Lower leg skin (tissue), 4 donors: ENCODE measurements at regions not wholly inside any gene's neighbourhood (a gene's known extent, or its start where the extent isn't known, plus 50 kb on each side); places are given as distances from the start of the nearest gene placed in this dataset.
"Not testable (repeated sequence)": the region's sequence is repeated elsewhere in the genome, so short reads cannot be mapped to it uniquely, and the experiment has no call there.

ENCODE experiments used
- DNase-seq, 2 donors: peaks; one replicate each; pipeline ENCODE4 v3.0.0-alpha.2; 2019; ENCODE audit warnings: low spot score in 2 of 2
- H3K4me3 ChIP-seq: fragments of 200-600 bp; sonication (generic); 2 replicates; pipeline ENCODE4 v1.5.1; 2017; ENCODE audit warnings: mild to moderate bottlenecking, low read depth; ENCODE audit not compliant: poor library complexity, severe bottlenecking
- POLR2A ChIP-seq, 2 donors: fragments of 450-650 bp; IDR thresholded peaks; one replicate each; pipeline ENCODE4 v1.6.1; 2016 to 2017; ENCODE audit warnings: antibody characterized with exemption in 2 of 2, mild to moderate bottlenecking in 1 of 2, moderate library complexity in 1 of 2
- WGBS, 2 donors: methylation state at CpG; one replicate each; pipeline ENCODE4 v1.1.5; 2018; 5-methylcytosine and 5-hydroxymethylcytosine counted together
- intact Hi-C: fragments of 100-400 bp; cut with DNase I; formaldehyde crosslinking; loops from one replicate; pipeline ENCODE4 v1.15.0; 2023; ENCODE audit warnings: low total_unique reads
- TF ChIP-seq, protein P1 (sequence below), 3 donors: fragments of 450-650 bp; IDR thresholded peaks; one replicate each; pipeline ENCODE4 v1.5.1; 2016; ENCODE audit warnings: antibody characterized with exemption in 3 of 3, mild to moderate bottlenecking in 3 of 3, moderate library complexity in 2 of 3

DNA sequence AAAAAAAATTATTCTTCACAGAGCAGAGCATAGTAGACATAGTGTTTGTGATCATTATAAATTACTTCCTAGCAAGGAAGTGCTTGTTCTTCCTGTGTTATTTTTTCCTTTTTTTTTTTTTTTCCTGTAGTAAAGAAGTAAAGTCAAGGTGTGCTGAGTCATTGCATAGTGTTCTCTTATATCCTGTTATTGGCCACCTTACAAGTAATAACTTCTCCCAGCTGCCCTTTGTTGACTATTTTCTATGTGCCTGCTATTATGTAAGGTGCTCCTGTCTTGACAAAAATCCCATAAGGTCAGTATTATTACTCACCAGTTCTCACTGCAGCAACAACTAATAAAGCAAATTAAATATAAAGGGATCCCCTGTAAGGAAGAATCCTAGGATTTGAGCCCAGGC lies 195.3 kb downstream of the GJA1 start:
- no peak overlapping the region for H3K4me3 ChIP-seq
- no peak for TF ChIP-seq POLR2A (IDR thresholded peaks at IDR 0.05)
- TF ChIP-seq, protein P1, sequence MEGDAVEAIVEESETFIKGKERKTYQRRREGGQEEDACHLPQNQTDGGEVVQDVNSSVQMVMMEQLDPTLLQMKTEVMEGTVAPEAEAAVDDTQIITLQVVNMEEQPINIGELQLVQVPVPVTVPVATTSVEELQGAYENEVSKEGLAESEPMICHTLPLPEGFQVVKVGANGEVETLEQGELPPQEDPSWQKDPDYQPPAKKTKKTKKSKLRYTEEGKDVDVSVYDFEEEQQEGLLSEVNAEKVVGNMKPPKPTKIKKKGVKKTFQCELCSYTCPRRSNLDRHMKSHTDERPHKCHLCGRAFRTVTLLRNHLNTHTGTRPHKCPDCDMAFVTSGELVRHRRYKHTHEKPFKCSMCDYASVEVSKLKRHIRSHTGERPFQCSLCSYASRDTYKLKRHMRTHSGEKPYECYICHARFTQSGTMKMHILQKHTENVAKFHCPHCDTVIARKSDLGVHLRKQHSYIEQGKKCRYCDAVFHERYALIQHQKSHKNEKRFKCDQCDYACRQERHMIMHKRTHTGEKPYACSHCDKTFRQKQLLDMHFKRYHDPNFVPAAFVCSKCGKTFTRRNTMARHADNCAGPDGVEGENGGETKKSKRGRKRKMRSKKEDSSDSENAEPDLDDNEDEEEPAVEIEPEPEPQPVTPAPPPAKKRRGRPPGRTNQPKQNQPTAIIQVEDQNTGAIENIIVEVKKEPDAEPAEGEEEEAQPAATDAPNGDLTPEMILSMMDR (IDR thresholded peaks at IDR 0.05) = no peak
- intact Hi-C loops = no loop called here
- DNase-seq = no peak

DNA sequence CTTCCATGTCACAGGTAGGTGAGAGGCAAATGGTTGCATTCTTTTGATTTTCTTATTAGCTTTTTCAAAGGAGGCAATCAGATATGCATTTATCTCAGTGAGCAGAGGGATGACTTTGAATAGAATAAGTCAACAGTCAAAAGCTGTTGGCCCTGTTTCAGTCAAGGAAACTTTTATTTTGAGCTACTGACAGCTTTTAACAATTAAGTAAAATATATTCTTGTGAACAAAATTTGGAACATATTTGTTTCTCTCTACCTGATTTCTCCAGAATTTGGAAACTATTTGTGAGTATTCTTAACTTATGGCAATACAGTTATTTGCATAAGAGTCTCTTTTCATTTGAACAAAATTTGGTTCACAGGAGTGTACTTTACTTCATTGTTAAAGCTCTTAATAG lies 196.3 kb downstream of the GJA1 start:
- H3K4me3 ChIP-seq, DNase-seq, intact Hi-C loops: not testable (repeated sequence)

DNA sequence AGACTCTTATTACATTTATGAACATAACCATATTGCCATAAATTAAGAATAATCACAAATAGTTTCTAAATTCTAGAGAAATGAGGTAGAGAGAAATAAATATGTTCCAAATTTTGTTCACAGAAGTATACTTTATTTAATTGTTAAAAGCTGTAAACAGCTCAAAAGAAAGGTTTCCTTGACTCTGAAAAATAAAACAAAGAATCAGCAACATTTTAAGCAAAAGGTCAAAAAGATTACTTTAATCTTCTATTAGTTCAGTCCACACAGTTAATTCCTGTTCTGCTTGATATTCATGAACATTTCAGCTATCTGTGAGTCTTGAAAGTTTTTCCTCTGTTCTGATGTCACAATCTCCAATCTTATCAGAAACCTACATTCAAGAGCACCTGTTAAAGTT lies 197.9 kb downstream of the GJA1 start:
- intact Hi-C loops = no loop called here
- DNase-seq = no peak
- TF ChIP-seq, protein P1 (IDR thresholded peaks at IDR 0.05) = no peak
- no peak overlapping the region for H3K4me3 ChIP-seq

DNA sequence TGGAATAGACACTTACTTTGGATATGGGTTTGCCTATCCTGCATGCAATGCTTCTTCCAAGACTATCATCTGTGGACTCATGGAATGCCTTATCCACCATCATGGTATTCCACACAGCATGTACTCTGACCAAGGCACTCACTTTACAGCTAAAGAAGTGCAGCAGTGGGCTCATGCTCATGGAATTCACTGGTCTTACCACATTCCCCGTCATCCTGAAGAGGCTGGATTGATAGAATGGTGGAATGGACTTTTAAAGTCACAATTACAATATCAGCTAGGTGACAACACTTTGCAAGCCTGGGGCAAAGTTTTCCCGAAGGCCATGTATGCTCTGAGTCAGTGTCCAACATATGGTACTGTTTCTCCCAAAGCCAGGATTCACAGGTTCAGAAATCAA lies 199.1 kb downstream of the GJA1 start:
- DNase-seq, H3K4me3 ChIP-seq, intact Hi-C loops: not testable (repeated sequence)
- 88 to 96% methylated on average over 2 of the region's 2 CpGs for WGBS, 2 donors

DNA sequence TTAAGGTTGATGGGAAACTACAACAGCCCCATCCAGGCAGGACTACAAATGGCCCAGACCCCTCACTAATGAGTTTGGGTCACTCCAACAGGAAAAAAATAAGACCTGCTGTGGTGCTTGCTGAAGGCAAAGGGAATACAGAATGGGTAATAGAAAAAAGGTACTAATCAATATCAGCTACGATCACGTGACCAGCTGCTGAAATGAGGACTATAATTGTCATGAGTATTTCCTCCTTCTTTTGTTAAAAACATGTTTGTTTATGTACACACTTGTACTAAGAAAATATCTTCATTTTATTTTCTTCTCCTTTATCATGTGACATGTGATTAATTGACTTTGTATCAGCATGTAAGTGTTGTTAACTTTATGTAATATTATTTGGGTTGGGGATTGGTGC lies 199.9 kb downstream of the GJA1 start:
- WGBS, 2 donors = 90 to 98% methylated on average over 2 of the region's 2 CpGs
- DNase-seq = no peak
- TF ChIP-seq POLR2A (IDR thresholded peaks at IDR 0.05) = no peak
- TF ChIP-seq, protein P1 (IDR thresholded peaks at IDR 0.05) = no peak
- H3K4me3 ChIP-seq = no peak overlapping the region
- intact Hi-C loops = loop anchor here (5.0 kb wide), 1 partner anchor 617 kb away; no protein-coding TSS in a partner anchor

DNA sequence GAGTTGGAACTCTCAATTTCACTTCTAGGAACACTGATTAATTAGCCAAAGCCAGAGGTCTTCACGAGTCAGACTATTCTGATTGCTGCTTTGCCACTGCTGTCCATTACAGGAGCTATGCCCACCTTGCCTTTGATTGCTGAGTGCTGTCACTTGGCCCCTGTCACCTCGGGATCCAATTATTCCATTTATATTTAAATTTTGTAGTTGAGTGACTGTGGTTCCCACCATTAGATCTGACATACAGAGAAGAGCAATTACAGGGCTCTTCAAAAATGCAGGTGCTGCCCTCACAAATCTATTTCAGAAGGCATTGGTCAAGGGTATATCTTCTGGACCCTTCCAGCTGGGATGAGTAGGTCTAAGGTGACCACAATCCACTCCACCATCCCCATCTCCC lies 200.8 kb downstream of the GJA1 start:
- not testable (repeated sequence) for DNase-seq, H3K4me3 ChIP-seq
- WGBS, 2 donors = 77 to 79% methylated on average over 2 of the region's 2 CpGs
- intact Hi-C loops = loop anchor here (5.0 kb wide), 1 partner anchor 616 kb away; no protein-coding TSS in a partner anchor

DNA sequence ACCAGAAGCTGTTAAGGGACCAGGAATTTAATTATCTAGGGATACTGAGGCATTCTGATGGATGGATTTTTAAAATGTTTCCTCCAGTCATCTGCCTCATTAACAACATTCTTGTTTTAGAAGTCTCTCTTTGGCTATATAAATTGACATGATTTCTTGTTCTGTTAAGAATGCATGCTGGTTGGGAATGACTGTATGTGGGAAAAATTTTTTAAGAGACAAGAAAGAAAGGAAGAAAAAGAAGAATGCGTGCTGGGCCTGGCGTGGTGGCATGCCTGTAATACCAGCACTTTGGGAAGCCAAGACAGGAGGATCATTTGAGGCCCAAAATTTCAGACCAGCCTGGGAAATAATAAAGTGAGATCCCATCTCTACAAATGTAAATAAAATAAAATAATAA lies 203.6 kb downstream of the GJA1 start:
- no peak for TF ChIP-seq POLR2A (IDR thresholded peaks at IDR 0.05)
- TF ChIP-seq, protein P1 (IDR thresholded peaks at IDR 0.05) = no peak
- DNase-seq = no peak
- no peak overlapping the region for H3K4me3 ChIP-seq
- intact Hi-C loops = loop anchor here (5.0 kb wide), 1 partner anchor 613 kb away; no protein-coding TSS in a partner anchor
- 89 to 95% methylated on average over 2 of the region's 2 CpGs for WGBS, 2 donors

DNA sequence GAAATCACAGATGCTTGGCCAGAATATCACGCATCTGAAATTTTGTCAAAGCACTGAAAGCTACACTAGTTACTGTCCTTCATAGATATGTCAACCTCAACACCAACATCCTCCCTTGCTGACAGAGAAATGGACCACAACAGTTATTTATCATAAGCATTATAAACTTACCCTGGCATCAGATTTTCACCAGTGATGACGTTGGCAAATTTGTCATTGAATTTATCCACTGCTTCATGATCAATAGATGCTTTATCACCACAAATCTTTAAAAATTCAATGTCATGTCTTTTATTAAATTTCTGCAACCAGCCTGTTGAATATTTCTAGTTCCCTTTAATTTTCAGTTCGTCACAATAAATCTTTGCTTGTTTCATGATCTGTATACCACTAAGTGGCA lies 205.7 kb downstream of the GJA1 start:
- 59 to 92% methylated on average over 3 of the region's 3 CpGs for WGBS, 2 donors
- no peak for TF ChIP-seq POLR2A (IDR thresholded peaks at IDR 0.05)
- TF ChIP-seq, protein P1 (IDR thresholded peaks at IDR 0.05) = no peak
- intact Hi-C loops = no loop called here
- no peak overlapping the region for H3K4me3 ChIP-seq
- DNase-seq = no peak
